Keratinocyte (primary cell): ENCODE measurements at regions not wholly inside any gene's neighbourhood (a gene's known extent, or its start where the extent isn't known, plus 50 kb on each side); places are given as distances from the start of the nearest gene placed in this dataset.

ENCODE experiments used
- DNase-seq: peaks from one replicate; pipeline ENCODE4 v3.0.0-alpha.2; 2011; ENCODE audit warnings: low read depth, missing footprints, low spot score
- FAIRE-seq: peaks from 2 replicates; lab custom pipeline; 2011; peaks lifted over from hg19 to GRCh38; lab: Jason Lieb, UNC
- H2AFZ ChIP-seq: 2 replicates; pipeline ENCODE4 v1.6.0; 2012; ENCODE audit warnings: low read length, control low read depth, inconsistent platforms; ENCODE audit not compliant: control insufficient read depth
- H3K27ac ChIP-seq: 2 replicates; pipeline ENCODE4 v1.5.1; 2011; ENCODE audit warnings: low read length; ENCODE audit not compliant: control insufficient read depth, insufficient read depth
- H3K27me3 ChIP-seq: 3 replicates; pipeline ENCODE4 v1.6.0; 2011; ENCODE audit warnings: low read length; ENCODE audit not compliant: control insufficient read depth, insufficient read depth; ENCODE audit errors: extremely low read depth
- H3K36me3 ChIP-seq, 2 experiments: 2 replicates in 1 of 2; 3 replicates in 1 of 2; pipeline ENCODE4 v1.5.1; 2011; ENCODE audit warnings: low read length in 2 of 2, mild to moderate bottlenecking in 1 of 2; ENCODE audit not compliant: control insufficient read depth in 2 of 2, insufficient read depth in 2 of 2; ENCODE audit errors: extremely low read depth in 1 of 2
- H3K4me1 ChIP-seq: 3 replicates; pipeline ENCODE4 v1.5.1; 2011; ENCODE audit warnings: low read length; ENCODE audit not compliant: control insufficient read depth, insufficient read depth; ENCODE audit errors: extremely low read depth
- H3K4me2 ChIP-seq: 3 replicates; pipeline ENCODE4 v1.6.0; 2011; ENCODE audit warnings: low read depth, low read length; ENCODE audit not compliant: control insufficient read depth, insufficient read depth; ENCODE audit errors: extremely low read depth
- H3K4me3 ChIP-seq, 3 experiments: fragments of 200-600 bp in 1 of 3; sonication (generic) in 1 of 3; 2 replicates in 2 of 3; 3 replicates in 1 of 3; pipeline ENCODE4 v1.5.1; 2011 to 2016; ENCODE audit warnings: low read length in 3 of 3, mild to moderate bottlenecking in 3 of 3, control low read depth in 2 of 3, inconsistent platforms in 1 of 3, low read depth in 1 of 3, mixed read lengths in 1 of 3, mixed run types in 1 of 3, moderate library complexity in 1 of 3; ENCODE audit not compliant: control insufficient read depth in 2 of 3, insufficient read depth in 2 of 3; ENCODE audit errors: extremely low read depth in 1 of 3
- H3K79me2 ChIP-seq: 2 replicates; pipeline ENCODE4 v1.6.0; 2012; ENCODE audit warnings: low read length; ENCODE audit not compliant: control insufficient read depth, insufficient read depth
- H3K9ac ChIP-seq: 3 replicates; pipeline ENCODE4 v1.6.0; 2011; ENCODE audit warnings: low read length; ENCODE audit not compliant: control insufficient read depth, insufficient read depth; ENCODE audit errors: extremely low read depth
- H3K9me1 ChIP-seq: 3 replicates; pipeline ENCODE4 v1.6.0; 2011; ENCODE audit warnings: low read length; ENCODE audit not compliant: control insufficient read depth, insufficient read depth; ENCODE audit errors: extremely low read depth
- H3K9me3 ChIP-seq: 2 replicates; pipeline ENCODE4 v1.5.1; 2012; ENCODE audit warnings: low read depth, low read length; ENCODE audit not compliant: control insufficient read depth
- H4K20me1 ChIP-seq: 3 replicates; pipeline ENCODE4 v1.6.0; 2011; ENCODE audit warnings: low read length; ENCODE audit not compliant: control insufficient read depth, insufficient read depth; ENCODE audit errors: extremely low read depth
- CTCF ChIP-seq, 3 experiments: IDR thresholded peaks in 1 of 3; conservative IDR thresholded peaks in 1 of 3; optimal IDR thresholded peaks in 1 of 3; 2 replicates in 2 of 3; 3 replicates in 1 of 3; pipeline versions ENCODE3 to v1.5.1; 2011; ENCODE audit warnings: low read length in 3 of 3, mild to moderate bottlenecking in 3 of 3, moderate library complexity in 2 of 3, control low read depth in 1 of 3, inconsistent platforms in 1 of 3; ENCODE audit not compliant: insufficient read depth in 2 of 3; ENCODE audit errors: extremely low read depth in 1 of 3
- EZH2 ChIP-seq: IDR thresholded peaks from one replicate; pipeline ENCODE4 v1.6.1; 2012; ENCODE audit warnings: inconsistent platforms, mild to moderate bottlenecking, low read length, moderate library complexity
- dilution Hi-C: fragments of 300-500 bp; cut with MboI; formaldehyde crosslinking; loops from one replicate; pipeline ENCODE4 v1.7.0; 2020; ENCODE audit warnings: low sequenced_read_pairs; ENCODE audit not compliant: extremely low pct_ligation_motif_present

- no peak for FAIRE-seq
Observed at GRCh38 chr10:128687408-128687807, 561.2 kb upstream of the MKI67 start.

GRCh38 chr10:128687927-128688549, 561.8 kb upstream of the MKI67 start:
- Histone ChIP-seq H3K79me2 (no peaks in the 10 kb centered on the region), H3K27me3 (no peaks in the 10 kb centered on the region), H3K9me3 (peaks cover 4% of the 10 kb centered on the region), H3K4me1 (no peaks in the 10 kb centered on the region), H3K9ac (no peak overlapping the region), H3K9me1 (no peaks in the 10 kb centered on the region), H3K36me3 (no peaks in the 10 kb centered on the region), H3K4me2 (no peak overlapping the region), H3K4me3 (no peak overlapping the region), H4K20me1 (no peaks in the 10 kb centered on the region), H2AFZ (no peak overlapping the region), H3K27ac (no peak overlapping the region)
- DNase-seq (no peak), FAIRE-seq (no peak)
- dilution Hi-C loops, result loop anchor here (5.0 kb wide), 1 partner anchor 59 kb away; no protein-coding TSS in a partner anchor
- TF ChIP-seq CTCF (optimal IDR thresholded peaks at IDR 0.05 in 1 of 3, IDR thresholded peaks at IDR 0.05 in 1 of 3, conservative IDR thresholded peaks at IDR 0.05 in 1 of 3; ENCODE audit: extremely low read depth in 1 of 3, insufficient read depth in 2 of 3, low read length in 3 of 3) (no peak), EZH2 (no peak)

More at GRCh38 chr10:128687408-128687807, 561.2 kb upstream of the MKI67 start:
- Histone ChIP-seq H3K4me2 (no peak overlapping the region), H3K79me2 (no peaks in the 10 kb centered on the region), H3K9me3 (peaks cover 4% of the 10 kb centered on the region), H2AFZ (no peak overlapping the region), H3K4me1 (no peaks in the 10 kb centered on the region), H3K36me3 (no peaks in the 10 kb centered on the region), H3K27me3 (no peaks in the 10 kb centered on the region), H3K4me3 (no peak overlapping the region), H3K27ac (no peak overlapping the region), H4K20me1 (no peaks in the 10 kb centered on the region), H3K9me1 (no peaks in the 10 kb centered on the region), H3K9ac (no peak overlapping the region)
- DNase-seq, result no peak
- TF ChIP-seq EZH2 (no peak), CTCF (optimal IDR thresholded peaks at IDR 0.05 in 1 of 3, IDR thresholded peaks at IDR 0.05 in 1 of 3, conservative IDR thresholded peaks at IDR 0.05 in 1 of 3; ENCODE audit: extremely low read depth in 1 of 3, insufficient read depth in 2 of 3, low read length in 3 of 3) (no peak)
- dilution Hi-C loops, result loop anchor here (5.0 kb wide), 1 partner anchor 60 kb away; no protein-coding TSS in a partner anchor
